ENCODE measurements at regions not wholly inside any gene's neighbourhood (a gene's known extent, or its start where the extent isn't known, plus 50 kb on each side); places are given as distances from the start of the nearest gene placed in this dataset.
"Not testable (repeated sequence)": the region's sequence is repeated elsewhere in the genome, so short reads cannot be mapped to it uniquely, and the experiment has no call there.

GRCh38 chr10:38209332-38209731, 115.2 kb downstream of the ZNF37A start:
- no peak for TF ChIP-seq CTCF (IDR thresholded peaks at IDR 0.05)
- no peak for ATAC-seq (ENCODE audit: low FRiP score)
- no peak for DNase-seq (ENCODE audit: low spot score)

- DNase-seq (ENCODE audit: low spot score); ATAC-seq (ENCODE audit: low FRiP score): not testable (repeated sequence)
Observed at GRCh38 chr10:38209748-38210147, 115.6 kb downstream of the ZNF37A start.

- ATAC-seq (ENCODE audit: low FRiP score) = no peak
- no peak for DNase-seq (ENCODE audit: low spot score)
- no peak for TF ChIP-seq CTCF (IDR thresholded peaks at IDR 0.05)
Observed at GRCh38 chr10:38212460-38212859, 118.3 kb downstream of the ZNF37A start.

DNA sequence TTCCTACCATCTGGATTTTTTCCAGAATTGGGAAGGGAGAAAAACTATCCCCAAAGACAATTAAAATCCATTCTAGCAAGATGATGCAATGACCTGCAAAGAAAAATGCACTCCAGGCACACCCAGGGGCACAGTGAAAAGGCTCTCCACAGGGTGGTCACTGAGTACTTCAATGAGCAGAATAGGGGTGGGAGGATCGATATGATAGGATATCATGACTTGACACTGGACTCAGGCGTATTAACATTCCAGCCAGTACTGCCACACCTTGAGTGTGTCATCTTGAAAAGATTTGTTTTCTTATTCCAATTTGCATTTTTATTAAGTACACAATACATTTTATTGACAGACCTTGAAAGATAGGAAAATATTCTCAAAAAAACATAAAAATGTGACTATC, 132.2 kb downstream of the ZNF37A start:
- DNase-seq (ENCODE audit: low spot score) = no peak
- ATAC-seq (ENCODE audit: low FRiP score) = no peak
- TF ChIP-seq CTCF (IDR thresholded peaks at IDR 0.05) = no peak

- no peak for DNase-seq (ENCODE audit: low spot score)
- no peak for TF ChIP-seq CTCF (IDR thresholded peaks at IDR 0.05)
- no peak for ATAC-seq (ENCODE audit: low FRiP score)
Observed at GRCh38 chr10:38228394-38228793, 134.3 kb downstream of the ZNF37A start.

DNA sequence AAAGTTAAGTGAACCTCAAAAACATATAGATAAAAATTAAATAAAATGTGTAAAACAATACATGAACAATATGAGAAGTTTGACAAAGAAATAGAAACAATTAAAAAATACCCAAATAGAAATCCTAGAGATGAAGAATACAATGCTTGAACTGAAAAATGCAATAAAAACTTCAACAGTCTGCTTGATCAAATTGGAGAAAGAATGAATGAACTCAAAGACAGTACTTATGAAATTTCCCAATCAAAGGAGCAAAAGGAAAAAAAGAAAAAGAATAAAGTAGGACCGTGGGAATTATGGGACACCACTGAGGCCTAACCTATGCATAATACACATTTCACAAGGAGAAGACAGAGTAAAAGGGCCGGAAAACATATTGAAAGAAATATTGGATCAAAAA, 144.3 kb downstream of the ZNF37A start:
- not testable (repeated sequence) for ATAC-seq (ENCODE audit: low FRiP score); DNase-seq (ENCODE audit: low spot score)

GRCh38 chr10:38242061-38242649, 148.0 kb downstream of the ZNF37A start:
- not testable (repeated sequence) for DNase-seq (ENCODE audit: low spot score); ATAC-seq (ENCODE audit: low FRiP score)

DNA sequence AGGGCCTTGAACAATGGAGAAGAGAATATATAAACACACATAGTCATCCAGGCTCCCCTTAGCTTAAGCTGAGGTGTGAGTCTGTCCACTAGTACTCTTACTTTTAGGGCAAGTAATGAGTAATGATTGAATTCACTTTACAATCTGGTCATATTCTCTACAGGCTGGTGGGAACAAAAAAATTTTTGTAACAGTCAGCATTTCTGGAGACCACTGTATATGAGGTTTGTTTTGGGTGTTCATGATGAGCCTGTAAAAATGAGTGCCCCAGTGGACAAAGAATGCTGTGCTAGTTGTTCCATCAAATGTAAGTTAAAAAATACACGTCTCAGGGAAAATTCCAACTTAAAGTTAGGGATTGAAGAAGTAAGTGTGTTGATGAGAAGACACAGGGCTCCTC, 154.0 kb downstream of the ZNF37A start:
- not testable (repeated sequence) for DNase-seq (ENCODE audit: low spot score); ATAC-seq (ENCODE audit: low FRiP score)

DNA sequence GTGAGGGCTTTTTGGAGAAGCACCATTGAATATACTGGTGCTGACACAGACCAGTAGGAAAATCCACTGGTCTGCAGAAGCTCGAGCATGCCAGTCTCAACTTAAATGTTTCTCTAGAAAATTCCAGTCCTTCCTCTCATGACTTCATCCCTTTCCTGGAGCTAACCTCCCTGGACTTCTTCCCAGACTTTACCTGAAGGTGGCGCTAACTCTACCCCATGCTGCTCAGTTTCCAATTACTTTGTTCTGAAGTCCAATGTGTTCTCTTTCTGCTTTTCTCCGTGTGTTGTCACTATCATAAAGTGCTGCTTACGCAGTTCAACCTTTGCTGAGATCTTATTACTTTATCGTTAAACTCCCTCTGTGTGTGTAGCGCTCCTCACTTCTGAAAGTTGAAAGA, 158.4 kb downstream of the ZNF37A start:
- not testable (repeated sequence) for DNase-seq (ENCODE audit: low spot score); ATAC-seq (ENCODE audit: low FRiP score)

DNA sequence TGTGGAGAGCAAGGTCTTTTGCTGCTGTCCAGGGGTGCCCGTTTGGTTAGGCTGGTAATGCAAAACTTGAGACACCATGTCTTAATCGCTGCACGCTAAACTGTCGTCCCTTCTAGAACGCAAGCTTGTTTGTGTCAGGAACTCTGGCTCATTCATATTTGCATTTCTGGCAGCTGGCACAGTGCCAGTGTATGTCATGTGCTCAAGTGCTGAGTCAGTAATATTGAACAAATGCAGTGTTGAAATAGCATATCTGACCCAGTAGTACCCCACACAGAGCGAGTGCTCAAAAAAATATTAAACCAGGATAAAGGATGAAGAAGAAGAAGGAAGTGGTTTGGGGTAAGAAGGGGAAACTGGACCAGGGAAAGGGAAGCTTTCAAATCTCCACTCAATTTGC, 173.4 kb downstream of the ZNF37A start:
- not testable (repeated sequence) for DNase-seq (ENCODE audit: low spot score); ATAC-seq (ENCODE audit: low FRiP score)

GRCh38 chr10:38271031-38271430, 176.9 kb downstream of the ZNF37A start:
- ATAC-seq (ENCODE audit: low FRiP score); DNase-seq (ENCODE audit: low spot score): not testable (repeated sequence)

DNA sequence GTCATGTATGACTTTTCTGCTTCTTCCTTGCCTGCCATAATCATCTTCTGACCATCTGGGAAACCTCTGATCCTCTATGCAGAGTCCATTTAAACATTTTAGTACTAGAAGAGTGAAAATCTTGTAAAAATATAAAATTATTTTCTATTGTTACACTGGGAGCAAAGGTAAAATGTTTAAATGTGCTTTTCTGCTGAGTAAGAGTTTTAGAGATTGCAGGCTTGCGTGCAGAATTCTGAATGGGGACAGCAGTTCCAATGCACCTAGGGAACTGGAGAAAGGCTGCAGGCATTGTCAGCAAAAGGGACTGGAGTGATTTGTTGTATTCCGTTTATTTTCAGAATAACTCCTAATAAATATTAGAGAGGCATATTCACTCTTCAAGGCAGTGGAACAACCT, 180.7 kb downstream of the ZNF37A start:
- DNase-seq (ENCODE audit: low spot score); ATAC-seq (ENCODE audit: low FRiP score): not testable (repeated sequence)

GRCh38 chr10:38292560-38292959, 198.4 kb downstream of the ZNF37A start:
- DNase-seq (ENCODE audit: low spot score); ATAC-seq (ENCODE audit: low FRiP score): not testable (repeated sequence)

DNA sequence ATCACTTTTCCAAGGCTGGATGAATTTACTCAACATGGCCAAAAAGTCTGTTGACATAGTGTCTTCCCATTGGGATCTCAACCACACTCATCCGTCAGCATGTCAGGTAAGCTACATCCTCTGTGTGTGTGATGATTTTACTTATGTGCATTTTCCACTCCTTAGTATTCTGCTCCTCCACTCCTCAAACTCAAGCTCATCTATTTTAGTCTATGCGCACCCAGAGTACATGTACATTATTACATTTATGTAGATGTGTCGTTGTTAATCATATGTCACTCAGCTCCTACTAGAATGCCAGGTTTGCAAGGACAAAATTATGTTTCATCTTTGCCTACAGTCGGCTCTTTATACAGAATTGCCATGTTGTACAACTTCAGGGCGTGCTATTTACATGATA, 216.0 kb downstream of the ZNF37A start:
- not testable (repeated sequence) for DNase-seq (ENCODE audit: low spot score); ATAC-seq (ENCODE audit: low FRiP score)

- not testable (repeated sequence) for DNase-seq (ENCODE audit: low spot score); ATAC-seq (ENCODE audit: low FRiP score)
Observed at GRCh38 chr10:38315090-38315805, 221.1 kb downstream of the ZNF37A start.
